ENCODE measurements at regions not wholly inside any gene's neighbourhood (a gene's known extent, or its start where the extent isn't known, plus 50 kb on each side); places are given as distances from the start of the nearest gene placed in this dataset.
A peak's percentile ranks its signal among the peaks of the same experiment; 100 is the strongest.

GRCh38 chr7:108875139-108875538, 305.5 kb downstream of the DNAJB9 start:
- TF ChIP-seq POLR2AphosphoS5 (IDR thresholded peaks at IDR 0.05), result no peak
- TF ChIP-seq, protein P1, sequence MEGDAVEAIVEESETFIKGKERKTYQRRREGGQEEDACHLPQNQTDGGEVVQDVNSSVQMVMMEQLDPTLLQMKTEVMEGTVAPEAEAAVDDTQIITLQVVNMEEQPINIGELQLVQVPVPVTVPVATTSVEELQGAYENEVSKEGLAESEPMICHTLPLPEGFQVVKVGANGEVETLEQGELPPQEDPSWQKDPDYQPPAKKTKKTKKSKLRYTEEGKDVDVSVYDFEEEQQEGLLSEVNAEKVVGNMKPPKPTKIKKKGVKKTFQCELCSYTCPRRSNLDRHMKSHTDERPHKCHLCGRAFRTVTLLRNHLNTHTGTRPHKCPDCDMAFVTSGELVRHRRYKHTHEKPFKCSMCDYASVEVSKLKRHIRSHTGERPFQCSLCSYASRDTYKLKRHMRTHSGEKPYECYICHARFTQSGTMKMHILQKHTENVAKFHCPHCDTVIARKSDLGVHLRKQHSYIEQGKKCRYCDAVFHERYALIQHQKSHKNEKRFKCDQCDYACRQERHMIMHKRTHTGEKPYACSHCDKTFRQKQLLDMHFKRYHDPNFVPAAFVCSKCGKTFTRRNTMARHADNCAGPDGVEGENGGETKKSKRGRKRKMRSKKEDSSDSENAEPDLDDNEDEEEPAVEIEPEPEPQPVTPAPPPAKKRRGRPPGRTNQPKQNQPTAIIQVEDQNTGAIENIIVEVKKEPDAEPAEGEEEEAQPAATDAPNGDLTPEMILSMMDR (IDR thresholded peaks at IDR 0.05), result peak in 1 of 4 experiments; percentile 13
